ENCODE measurements at regions not wholly inside any gene's neighbourhood (a gene's known extent, or its start where the extent isn't known, plus 50 kb on each side); places are given as distances from the start of the nearest gene placed in this dataset.

DNA sequence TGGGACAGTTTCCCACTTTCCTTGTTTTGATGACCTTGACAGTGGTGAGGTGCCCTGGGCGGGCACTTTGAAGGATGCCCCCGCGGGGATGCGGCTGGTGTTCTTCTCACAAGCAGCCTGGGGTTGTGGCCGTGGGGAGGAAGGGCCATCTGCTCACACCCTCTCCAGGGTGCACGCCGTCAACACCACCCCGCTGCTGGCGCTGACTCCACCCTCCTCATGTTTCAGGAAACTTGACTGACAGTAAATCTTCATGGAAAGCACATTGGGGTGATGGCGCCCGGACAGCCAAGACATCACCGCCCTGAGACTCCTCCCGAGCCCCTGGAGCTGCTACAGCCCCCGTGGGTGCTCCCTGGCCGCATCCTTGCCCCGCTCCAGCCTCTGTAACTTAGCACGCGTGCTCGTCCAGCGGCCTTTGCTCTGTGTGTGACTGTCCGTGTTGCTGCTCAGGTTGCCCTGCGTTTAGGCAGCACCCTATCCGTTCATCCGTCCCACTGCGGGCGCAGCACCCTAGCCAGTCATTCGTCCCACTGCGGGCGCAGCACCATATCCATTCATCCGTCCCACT lies 150.2 kb upstream of the C14orf180 start:
- no peak for DNase-seq

- no peak for DNase-seq
These were observed 148.1 kb upstream of the C14orf180 start for GRCh38 chr14:104431351-104431928.

- DNase-seq = no peak
These were observed 147.5 kb upstream of the C14orf180 start for GRCh38 chr14:104431929-104432541.

DNA sequence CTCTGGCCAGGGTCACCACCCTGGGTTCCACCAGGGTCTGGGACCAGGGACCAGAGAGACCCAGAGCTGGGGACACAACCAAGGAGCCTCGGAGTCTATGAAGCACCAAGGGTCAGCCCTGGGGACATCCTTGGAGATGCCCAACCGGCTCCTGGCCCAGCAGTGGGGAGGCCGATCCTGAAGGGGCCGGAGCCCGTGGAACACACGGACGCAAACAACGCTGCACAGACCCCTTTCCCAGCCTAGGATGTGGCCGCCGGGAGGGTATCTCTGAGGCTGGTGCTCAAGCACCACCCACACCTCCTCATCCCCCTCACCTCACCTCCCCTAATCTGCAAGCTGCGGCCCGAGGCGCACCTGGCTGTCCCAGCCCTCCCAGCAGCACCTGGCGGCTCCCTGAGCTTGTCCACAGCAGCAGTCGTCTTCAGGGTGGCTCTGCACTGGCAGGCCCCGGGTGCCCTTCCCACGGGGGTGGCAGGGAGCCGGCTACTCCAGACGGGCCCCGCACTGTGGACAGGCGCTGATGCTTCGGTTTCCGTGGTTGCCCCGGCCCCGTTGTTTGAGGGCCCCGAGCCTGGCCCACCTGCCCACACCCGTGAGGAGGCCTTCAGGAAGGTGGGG lies 146.8 kb upstream of the C14orf180 start:
- DNase-seq = no peak

DNA sequence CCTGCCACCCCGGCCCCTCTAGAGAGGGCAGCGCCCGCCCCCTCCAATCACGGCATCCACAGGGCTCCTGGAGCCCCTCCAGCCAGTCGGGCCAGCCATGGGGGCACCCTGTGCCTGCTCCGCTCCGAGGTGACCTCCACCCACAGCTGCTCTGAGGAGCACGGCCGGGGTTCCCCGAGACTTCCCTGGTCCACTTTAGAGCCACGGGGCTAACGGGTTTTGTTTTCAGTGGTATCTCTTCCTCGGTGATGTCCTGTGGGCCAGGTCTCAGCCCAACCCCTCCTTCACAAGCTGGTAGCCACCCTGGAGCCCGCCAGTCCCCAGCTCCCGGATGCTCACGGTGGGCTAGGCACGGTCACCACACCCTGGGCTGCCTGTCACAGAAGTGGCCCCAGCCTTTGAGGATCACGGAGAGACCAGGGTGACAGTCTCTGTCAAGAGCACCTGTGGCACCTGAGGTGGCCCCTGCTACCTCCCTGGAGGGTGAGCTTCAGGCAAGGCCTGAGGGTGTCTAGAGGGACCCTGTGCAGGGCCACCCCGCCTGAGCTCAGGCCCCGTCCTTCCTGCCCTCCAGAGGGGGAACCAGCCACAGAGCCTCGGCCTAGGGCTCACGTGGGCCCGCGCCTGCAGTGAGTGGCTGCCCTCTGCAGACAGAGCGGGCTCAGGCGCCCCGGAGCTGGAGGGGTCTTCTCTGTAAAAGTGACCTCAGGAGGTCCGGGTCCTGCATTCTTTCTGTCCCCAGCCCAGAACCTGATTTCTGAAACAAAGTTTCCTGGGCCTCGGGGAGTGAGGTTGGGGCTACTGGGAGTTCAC lies 146.0 kb upstream of the C14orf180 start:
- no peak for DNase-seq

DNA sequence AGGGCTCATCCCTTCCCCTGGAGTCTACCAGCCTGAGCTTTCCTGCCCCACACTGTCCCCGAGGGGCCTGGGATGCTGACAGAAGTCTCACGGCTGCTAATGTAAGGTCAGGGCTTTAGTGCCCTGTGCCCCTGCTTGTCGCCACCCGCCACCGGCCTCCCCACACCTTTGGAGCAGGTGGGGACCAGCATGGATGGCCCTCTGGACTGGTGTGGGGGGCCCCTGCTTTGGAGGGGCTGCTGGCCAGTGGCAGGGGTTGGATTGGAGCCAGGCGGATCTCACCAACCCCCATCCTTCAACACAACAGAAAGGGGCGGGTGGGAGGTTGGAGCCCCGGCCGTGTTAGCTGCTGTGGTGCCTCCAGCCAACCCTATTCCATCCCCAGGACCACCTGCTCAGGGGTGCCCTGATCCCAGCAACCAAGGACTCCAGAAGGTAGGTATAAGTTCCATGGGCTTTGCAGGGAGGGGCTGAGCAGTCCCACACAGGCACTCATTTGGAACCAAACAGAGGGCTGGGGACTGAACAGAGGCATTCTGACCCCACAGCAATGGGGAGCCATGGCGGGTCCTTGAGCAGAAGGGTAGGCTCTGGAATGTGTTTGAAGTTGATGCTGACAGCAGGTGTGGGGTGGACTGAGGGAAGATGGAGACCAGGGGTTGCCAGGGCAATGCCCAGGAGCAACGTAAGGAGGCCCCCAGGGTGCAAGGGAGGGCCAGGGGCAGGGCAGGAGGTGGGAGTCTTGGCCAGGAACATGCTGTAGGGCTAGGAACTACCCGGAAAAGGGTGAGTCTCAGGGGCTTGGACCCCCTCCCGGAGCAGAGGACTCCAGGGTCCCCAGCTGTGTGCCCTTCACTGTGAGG lies 145.1 kb upstream of the C14orf180 start:
- DNase-seq = no peak

DNA sequence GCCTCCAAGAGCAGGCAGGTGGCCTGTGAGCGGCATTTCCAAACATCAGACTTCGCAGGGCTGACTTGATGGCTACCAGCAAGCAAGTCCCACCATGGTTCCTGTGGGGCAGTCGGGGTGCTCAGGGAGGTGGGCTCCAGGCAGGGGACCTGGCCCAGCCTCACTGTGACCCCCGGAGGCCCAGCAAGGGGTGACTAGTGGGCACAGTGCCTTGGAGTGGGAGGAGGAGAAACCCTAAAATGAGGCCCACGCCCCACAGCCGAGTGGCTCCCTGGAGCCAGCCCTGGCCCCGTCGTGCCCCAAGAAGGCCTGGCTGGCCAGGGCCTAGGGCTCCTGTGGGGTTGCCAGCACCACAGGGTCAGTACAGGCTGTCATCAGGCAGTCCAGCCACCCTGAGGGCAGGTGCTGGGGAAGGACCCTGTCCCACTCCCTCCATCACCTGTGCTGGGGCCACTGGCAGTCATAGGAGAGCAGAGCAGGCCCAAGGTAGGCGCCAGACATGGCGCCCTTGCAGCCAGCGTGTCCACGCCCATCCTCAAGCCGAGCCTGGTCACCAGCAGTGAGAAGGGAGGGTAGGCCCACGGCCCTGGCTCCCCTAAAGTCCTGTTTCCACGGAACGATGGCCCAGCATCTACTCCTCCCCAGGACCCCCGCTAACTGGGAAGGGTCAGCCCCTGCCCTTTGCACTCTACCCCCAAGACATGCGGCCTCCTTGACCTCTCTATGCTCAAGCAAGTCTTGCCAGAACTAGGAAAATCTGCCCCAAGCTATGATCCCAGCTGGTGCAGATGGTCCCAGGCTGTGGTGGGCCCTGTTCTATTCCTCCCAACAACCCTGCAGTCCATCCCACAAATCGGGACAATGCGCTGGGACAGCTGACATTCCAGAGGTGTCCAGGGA lies 144.2 kb upstream of the C14orf180 start:
- DNase-seq = no peak

- no peak for DNase-seq
These were observed 143.4 kb upstream of the C14orf180 start for GRCh38 chr14:104436047-104436591.

- no peak for DNase-seq
These were observed 142.5 kb upstream of the C14orf180 start for GRCh38 chr14:104436741-104437701.

DNA sequence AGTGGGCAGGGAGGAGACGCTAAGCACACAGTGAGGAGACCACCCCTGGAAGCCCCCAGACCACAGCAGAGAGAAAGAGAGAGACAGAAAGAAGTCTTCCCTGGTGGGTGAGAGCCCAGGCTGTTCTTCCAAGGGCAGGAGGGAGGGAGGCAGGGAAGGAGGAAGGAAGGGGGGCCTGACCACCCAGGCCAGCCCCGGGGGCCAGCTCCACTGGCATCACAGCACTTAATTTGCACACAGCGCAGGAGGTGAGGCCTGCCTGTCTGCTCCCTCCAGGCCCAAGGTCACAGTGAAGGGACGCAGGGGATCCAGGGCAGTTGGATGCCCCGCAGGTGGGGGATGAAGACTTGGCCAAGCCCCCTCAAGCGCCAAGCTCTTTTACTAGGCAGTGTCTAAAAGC lies 141.9 kb upstream of the C14orf180 start:
- DNase-seq = no peak

DNA sequence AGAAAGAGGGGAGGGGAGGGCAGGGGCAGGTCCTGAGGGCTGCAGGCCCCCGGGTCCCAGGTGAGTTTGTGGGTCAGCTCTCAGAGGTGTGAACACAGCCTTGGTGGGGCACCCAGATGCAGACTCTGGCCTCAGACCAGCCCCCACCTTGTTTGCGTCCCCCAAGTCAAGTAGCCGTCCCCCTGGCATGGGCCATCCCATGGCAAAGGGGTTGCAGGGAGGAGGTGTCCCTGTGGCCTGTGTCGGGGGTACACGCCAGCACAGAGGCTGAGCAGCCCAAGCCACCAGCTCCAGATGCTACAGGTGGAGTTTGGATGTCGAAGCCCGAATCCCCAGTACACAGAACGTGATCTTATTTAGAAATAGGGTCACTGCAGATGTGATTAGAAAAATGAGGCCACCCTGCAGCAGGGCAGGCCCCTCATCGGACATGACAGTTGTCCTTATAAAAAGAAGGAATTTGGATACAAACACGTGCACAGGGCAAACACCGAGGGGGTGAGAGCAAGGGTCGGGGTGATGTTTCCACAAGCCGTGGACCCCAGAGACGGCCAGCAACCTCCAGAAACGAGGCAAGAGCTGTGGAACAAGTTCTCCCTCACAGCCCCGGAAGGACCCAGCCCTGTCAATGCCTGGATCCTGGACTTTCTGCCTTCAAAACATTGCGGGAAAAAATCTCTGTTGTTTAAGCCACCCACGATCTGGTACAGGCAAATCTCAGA lies 141.2 kb upstream of the C14orf180 start:
- DNase-seq = no peak

- no peak for DNase-seq
These were observed 139.9 kb upstream of the C14orf180 start for GRCh38 chr14:104439625-104440024.

GRCh38 chr14:104440297-104440956 lies 139.1 kb upstream of the C14orf180 start:
- DNase-seq = no peak

GRCh38 chr14:104441275-104442106 lies 138.1 kb upstream of the C14orf180 start:
- DNase-seq = no peak

DNA sequence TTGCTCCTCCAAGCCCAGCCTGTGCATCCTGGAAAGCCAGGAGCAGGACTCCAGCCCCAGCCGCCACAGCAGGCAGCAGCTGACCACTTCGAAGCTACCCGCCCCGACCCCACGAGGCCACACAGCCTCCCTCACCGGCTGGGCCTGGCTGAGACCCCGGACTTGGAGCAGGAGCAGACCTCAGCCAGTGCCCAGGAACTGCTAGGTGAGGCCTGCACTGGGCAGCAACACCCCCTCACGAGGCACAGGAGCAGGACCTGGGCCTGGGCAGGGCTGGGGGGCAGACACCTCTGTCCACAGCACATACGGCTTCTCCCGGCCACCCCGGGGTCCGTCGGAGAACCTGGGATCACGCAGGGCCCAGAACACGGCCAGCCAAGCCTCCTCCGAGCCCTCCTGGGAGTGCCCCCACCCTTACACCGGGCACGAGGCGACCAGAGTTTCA lies 137.4 kb upstream of the C14orf180 start:
- DNase-seq = no peak

DNA sequence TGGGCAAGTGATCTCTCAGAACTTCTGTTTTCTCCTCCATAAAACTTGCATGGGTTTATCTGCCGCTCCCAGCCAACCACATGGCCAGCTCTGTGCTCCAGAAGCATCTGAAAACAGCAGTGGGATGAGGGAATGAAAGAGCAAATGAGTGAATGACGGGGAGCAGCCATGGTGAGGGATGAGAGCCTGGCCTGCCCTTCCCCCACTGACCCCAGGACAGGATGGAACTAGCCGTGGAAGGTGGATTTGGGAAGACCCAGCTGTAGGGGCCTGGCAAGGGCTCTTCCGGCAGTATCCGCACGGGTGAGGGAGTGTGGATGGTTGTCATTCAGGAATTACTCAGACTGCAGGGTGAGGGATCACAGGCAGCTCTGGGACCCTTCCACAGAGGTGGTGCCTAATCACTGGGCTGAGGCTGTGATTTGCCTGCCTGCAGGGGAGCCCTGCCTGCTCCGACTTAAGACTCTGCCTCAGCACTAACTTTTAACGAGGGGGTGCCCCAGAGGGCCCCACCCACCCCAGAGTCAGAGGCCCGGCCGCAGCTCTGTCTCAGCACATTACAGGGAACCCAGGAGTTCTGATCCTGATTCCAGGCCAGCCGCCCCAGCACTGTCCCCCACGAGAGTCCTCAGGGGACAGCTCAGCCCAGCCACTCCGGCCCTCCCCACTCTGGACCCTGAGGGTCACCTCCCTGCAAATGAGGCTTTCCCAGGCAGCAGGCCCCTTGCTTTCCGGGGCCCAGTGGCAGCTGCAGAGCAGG lies 136.8 kb upstream of the C14orf180 start:
- no peak for DNase-seq
